ENCODE measurements at regions not wholly inside any gene's neighbourhood (a gene's known extent, or its start where the extent isn't known, plus 50 kb on each side); places are given as distances from the start of the nearest gene placed in this dataset.
"Not testable (repeated sequence)": the region's sequence is repeated elsewhere in the genome, so short reads cannot be mapped to it uniquely, and the experiment has no call there.

GRCh38 chr7:68865351-68866199 lies 732.7 kb upstream of the AUTS2 start:
- no peaks in the 10 kb centered on the region for H3K4me1 ChIP-seq
- H3K4me3 ChIP-seq: no peak overlapping the region
- no peak overlapping the region for H3K27ac ChIP-seq
- H3K27me3 ChIP-seq: no peaks in the 10 kb centered on the region
- H3K36me3 ChIP-seq: no peaks in the 10 kb centered on the region
- no peaks in the 10 kb centered on the region for H3K9me3 ChIP-seq
- TF ChIP-seq CTCF (IDR thresholded peaks at IDR 0.05): no peak
- DNase-seq (ENCODE audit: low spot score in 2 of 2): no peak
- intact Hi-C loops (cut with DNase I): no loop called here

GRCh38 chr7:68866200-68866570 lies 732.1 kb upstream of the AUTS2 start:
- H3K27ac ChIP-seq: no peak overlapping the region
- H3K9me3 ChIP-seq: no peaks in the 10 kb centered on the region
- H3K36me3 ChIP-seq: no peaks in the 10 kb centered on the region
- TF ChIP-seq CTCF (IDR thresholded peaks at IDR 0.05): no peak
- H3K4me1 ChIP-seq: no peaks in the 10 kb centered on the region
- H3K27me3 ChIP-seq: no peaks in the 10 kb centered on the region
- H3K4me3 ChIP-seq: no peak overlapping the region
- intact Hi-C loops (cut with DNase I): no loop called here
- DNase-seq (ENCODE audit: low spot score in 2 of 2): no peak

GRCh38 chr7:68866721-68867120 lies 731.6 kb upstream of the AUTS2 start:
- DNase-seq (ENCODE audit: low spot score in 2 of 2); H3K27ac ChIP-seq; intact Hi-C loops (cut with DNase I); H3K4me3 ChIP-seq; H3K9me3 ChIP-seq; H3K4me1 ChIP-seq; H3K27me3 ChIP-seq; H3K36me3 ChIP-seq: not testable (repeated sequence)

- no peak for TF ChIP-seq CTCF (IDR thresholded peaks at IDR 0.05)
- H3K9me3 ChIP-seq: no peaks in the 10 kb centered on the region
- intact Hi-C loops (cut with DNase I): no loop called here
- no peak overlapping the region for H3K4me3 ChIP-seq
- no peaks in the 10 kb centered on the region for H3K27me3 ChIP-seq
- H3K36me3 ChIP-seq: no peaks in the 10 kb centered on the region
- DNase-seq (ENCODE audit: low spot score in 2 of 2): no peak
- no peak overlapping the region for H3K27ac ChIP-seq
- H3K4me1 ChIP-seq: no peaks in the 10 kb centered on the region
Measured at GRCh38 chr7:68868978-68869377, 729.3 kb upstream of the AUTS2 start.

GRCh38 chr7:68873616-68874015 lies 724.7 kb upstream of the AUTS2 start:
- Histone ChIP-seq H3K36me3 (no peaks in the 10 kb centered on the region), H3K9me3 (no peaks in the 10 kb centered on the region), H3K27me3 (no peaks in the 10 kb centered on the region), H3K4me1 (no peaks in the 10 kb centered on the region), H3K27ac (no peak overlapping the region), H3K4me3 (no peak overlapping the region)
- intact Hi-C loops (cut with DNase I): no loop called here
- no peak for DNase-seq (ENCODE audit: low spot score in 2 of 2)
- TF ChIP-seq CTCF (IDR thresholded peaks at IDR 0.05): no peak

GRCh38 chr7:68875857-68876256 lies 722.4 kb upstream of the AUTS2 start:
- Histone ChIP-seq H3K27ac (no peak overlapping the region), H3K9me3 (no peaks in the 10 kb centered on the region), H3K27me3 (no peaks in the 10 kb centered on the region), H3K36me3 (no peaks in the 10 kb centered on the region), H3K4me3 (no peak overlapping the region), H3K4me1 (no peaks in the 10 kb centered on the region)
- TF ChIP-seq CTCF (IDR thresholded peaks at IDR 0.05): no peak
- intact Hi-C loops (cut with DNase I): no loop called here
- no peak for DNase-seq (ENCODE audit: low spot score in 2 of 2)

GRCh38 chr7:68887116-68887515 lies 711.2 kb upstream of the AUTS2 start:
- H3K4me3 ChIP-seq; DNase-seq (ENCODE audit: low spot score in 2 of 2); intact Hi-C loops (cut with DNase I); H3K27me3 ChIP-seq; H3K36me3 ChIP-seq; H3K9me3 ChIP-seq; H3K27ac ChIP-seq; H3K4me1 ChIP-seq: not testable (repeated sequence)
